MG63 (cell line): ENCODE measurements at regions not wholly inside any gene's neighbourhood (a gene's known extent, or its start where the extent isn't known, plus 50 kb on each side); places are given as distances from the start of the nearest gene placed in this dataset.

Source experiments
- DNase-seq: peaks from one replicate; pipeline ENCODE4 v3.0.0-alpha.2; 2020
- H3K27me3 ChIP-seq: fragments of 250-450 bp; sonication (Bioruptor Pico); 2 replicates; pipeline ENCODE4 v1.5.1; 2020; ENCODE audit warnings: mild to moderate bottlenecking, moderate library complexity
- H3K36me3 ChIP-seq: fragments of 250-450 bp; sonication (Bioruptor Pico); 2 replicates; pipeline ENCODE4 v1.5.1; 2020; ENCODE audit warnings: mild to moderate bottlenecking, moderate library complexity
- H3K4me3 ChIP-seq: fragments of 250-450 bp; sonication (Bioruptor Pico); 2 replicates; pipeline ENCODE4 v1.5.1; 2020; ENCODE audit warnings: mild to moderate bottlenecking, moderate library complexity
- H3K9me3 ChIP-seq: fragments of 250-450 bp; sonication (Bioruptor Pico); 2 replicates; pipeline ENCODE4 v1.5.1; 2020; ENCODE audit warnings: mild to moderate bottlenecking, moderate library complexity

DNA sequence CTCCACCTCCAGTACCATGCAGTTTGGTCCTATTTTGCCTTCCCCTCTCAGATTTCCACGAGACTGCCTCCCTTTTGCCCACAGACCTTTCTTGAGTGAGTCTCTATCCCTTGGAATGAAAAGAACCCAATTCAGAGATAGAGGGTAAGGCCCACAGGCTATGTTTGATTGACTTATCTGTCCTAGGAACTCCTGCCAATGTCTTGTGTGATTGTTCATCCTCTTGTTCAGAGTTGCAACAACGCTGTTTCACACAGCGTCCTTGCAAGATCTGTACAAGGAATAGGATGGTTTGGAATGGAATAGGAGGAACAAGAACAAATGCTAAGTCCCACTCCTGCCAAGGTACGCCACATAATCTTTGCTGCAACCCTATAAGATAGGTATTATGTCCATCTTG lies 142.2 kb upstream of the ABCA1 start:
- Histone ChIP-seq H3K36me3 (no peaks in the 10 kb centered on the region), H3K9me3 (peaks cover 6% of the 10 kb centered on the region; the same call in 1 of the 2 replicates), H3K27me3 (no peaks in the 10 kb centered on the region), H3K4me3 (no peak overlapping the region)
- no peak for DNase-seq

- no peaks in the 10 kb centered on the region for H3K36me3 ChIP-seq
- H3K27me3 ChIP-seq, result no peaks in the 10 kb centered on the region
- peaks cover 6% of the 10 kb centered on the region; the same call in 1 of the 2 replicates for H3K9me3 ChIP-seq
- no peak for DNase-seq
- no peak overlapping the region for H3K4me3 ChIP-seq
These were observed 144.5 kb upstream of the ABCA1 start for GRCh38 chr9:105072476-105072875.

DNA sequence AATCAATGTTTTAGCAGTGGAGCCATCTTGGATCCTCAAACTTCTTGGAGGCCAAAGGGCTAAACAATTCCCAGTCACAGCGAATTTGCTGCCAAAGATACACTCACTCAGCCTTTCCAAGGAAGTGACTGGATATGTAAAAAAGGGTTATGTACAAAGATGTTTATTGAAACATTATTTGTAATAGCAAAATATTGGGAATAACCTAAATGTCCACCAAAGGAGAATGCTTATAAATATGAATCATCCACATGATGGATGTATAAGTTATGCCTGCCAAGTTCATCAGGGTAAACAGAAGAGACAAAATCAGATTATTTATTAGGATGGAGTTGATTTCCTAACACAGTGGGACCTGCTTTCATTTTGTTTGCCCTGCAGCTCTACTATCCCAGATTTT lies 145.2 kb upstream of the ABCA1 start:
- DNase-seq, result peak; percentile 71
- H3K27me3 ChIP-seq, result no peaks in the 10 kb centered on the region
- peaks cover 1% of the 10 kb centered on the region; the same call in 1 of the 2 replicates for H3K9me3 ChIP-seq
- H3K36me3 ChIP-seq, result no peaks in the 10 kb centered on the region
- no peak overlapping the region for H3K4me3 ChIP-seq

- H3K36me3 ChIP-seq, result no peaks in the 10 kb centered on the region
- H3K9me3 ChIP-seq, result no peaks in the 10 kb centered on the region
- DNase-seq, result no peak
- H3K4me3 ChIP-seq, result no peak overlapping the region
- H3K27me3 ChIP-seq, result no peaks in the 10 kb centered on the region
These were observed 146.5 kb upstream of the ABCA1 start for GRCh38 chr9:105074491-105074890.

DNA sequence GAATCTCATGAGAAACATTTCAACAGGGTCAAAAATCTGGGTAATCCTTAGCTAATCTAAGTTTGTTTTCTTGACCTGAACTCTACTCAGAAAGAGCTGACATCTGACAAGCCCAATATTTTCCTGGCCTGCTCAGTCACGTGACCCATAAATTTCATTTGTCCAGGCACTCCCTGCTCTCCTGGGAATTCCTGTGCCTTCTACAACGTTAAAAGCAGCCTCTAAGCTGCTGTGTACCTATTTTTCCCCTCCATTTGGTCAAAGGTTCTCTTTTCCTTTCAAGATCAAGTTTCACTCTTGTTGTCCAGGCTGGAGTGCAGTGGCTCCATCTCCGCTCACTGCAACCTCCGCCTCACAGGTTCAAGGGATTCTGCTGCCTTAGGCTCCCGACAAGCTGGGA lies 148.8 kb upstream of the ABCA1 start:
- no peak for DNase-seq
- Histone ChIP-seq H3K4me3 (no peak overlapping the region), H3K27me3 (no peaks in the 10 kb centered on the region), H3K9me3 (no peaks in the 10 kb centered on the region), H3K36me3 (no peaks in the 10 kb centered on the region)

- Histone ChIP-seq H3K27me3 (no peaks in the 10 kb centered on the region), H3K9me3 (no peaks in the 10 kb centered on the region), H3K36me3 (no peaks in the 10 kb centered on the region), H3K4me3 (no peak overlapping the region)
- no peak for DNase-seq
These were observed 151.5 kb upstream of the ABCA1 start for GRCh38 chr9:105079457-105079856.

- Histone ChIP-seq H3K9me3 (no peaks in the 10 kb centered on the region), H3K4me3 (no peak overlapping the region), H3K36me3 (no peaks in the 10 kb centered on the region), H3K27me3 (no peaks in the 10 kb centered on the region)
- no peak for DNase-seq
These were observed 154.9 kb upstream of the ABCA1 start for GRCh38 chr9:105082843-105083242.

DNA sequence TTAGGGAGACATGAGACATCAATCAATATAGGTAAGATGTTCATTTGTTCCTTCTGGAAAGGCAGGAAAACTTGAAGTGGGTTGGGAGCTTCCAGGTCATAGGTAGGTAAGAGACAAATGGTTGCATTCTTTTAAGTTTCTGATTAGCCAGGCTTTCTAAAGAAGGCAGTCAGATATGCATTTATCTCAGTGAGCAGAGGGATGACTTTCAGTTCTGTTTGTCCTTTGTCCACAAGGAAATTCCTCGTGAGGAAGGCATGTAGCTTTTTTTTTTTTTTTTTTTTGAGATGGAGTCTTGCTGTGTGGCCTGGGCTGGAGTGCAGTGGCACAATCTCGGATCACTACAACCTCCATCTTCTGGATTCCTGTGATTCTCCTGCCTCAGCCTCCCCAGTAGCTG lies 155.3 kb upstream of the ABCA1 start:
- Histone ChIP-seq H3K36me3 (no peaks in the 10 kb centered on the region), H3K9me3 (no peaks in the 10 kb centered on the region), H3K4me3 (no peak overlapping the region), H3K27me3 (no peaks in the 10 kb centered on the region)
- no peak for DNase-seq

GRCh38 chr9:105087910-105088898 lies 156.2 kb upstream of the SLC44A1 start:
- Histone ChIP-seq H3K27me3 (no peaks in the 10 kb centered on the region), H3K9me3 (no peaks in the 10 kb centered on the region), H3K4me3 (no peak overlapping the region), H3K36me3 (no peaks in the 10 kb centered on the region)
- no peak for DNase-seq

GRCh38 chr9:105089874-105090273 lies 154.6 kb upstream of the SLC44A1 start:
- H3K9me3 ChIP-seq, result no peaks in the 10 kb centered on the region
- H3K4me3 ChIP-seq, result no peak overlapping the region
- no peak for DNase-seq
- no peaks in the 10 kb centered on the region for H3K36me3 ChIP-seq
- no peaks in the 10 kb centered on the region for H3K27me3 ChIP-seq

DNA sequence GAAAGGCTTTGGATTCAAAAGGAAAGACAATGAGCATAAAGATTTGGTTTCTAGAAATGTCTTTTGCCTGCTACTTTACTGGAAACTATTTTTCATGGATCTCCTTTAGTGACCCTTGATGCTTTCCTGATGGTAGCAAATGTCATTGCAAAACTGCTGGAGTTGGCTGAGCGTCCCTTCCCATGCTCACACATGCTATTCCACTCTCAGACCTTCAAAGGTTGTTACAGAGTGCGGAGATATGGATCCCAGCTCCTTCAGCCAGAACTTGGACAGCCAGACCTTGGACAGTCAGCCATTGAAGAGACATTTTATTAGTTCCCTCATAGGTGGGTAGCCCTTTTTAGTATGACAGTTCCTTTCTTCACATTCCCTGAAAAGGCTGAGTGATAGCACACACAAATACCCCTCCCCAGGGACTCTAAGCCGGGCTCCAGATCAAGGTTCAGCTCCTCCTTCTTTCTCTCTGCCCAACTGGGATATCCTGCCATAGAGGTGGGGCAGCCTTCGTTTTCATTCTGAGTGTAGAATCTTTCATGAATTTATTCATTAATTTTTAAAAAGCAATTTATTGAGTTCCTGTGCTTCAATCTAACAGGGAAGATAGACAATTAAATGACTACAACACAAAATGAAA lies 153.3 kb upstream of the SLC44A1 start:
- DNase-seq, result no peak
- Histone ChIP-seq H3K27me3 (no peaks in the 10 kb centered on the region), H3K36me3 (no peaks in the 10 kb centered on the region), H3K4me3 (no peak overlapping the region), H3K9me3 (no peaks in the 10 kb centered on the region)

- Histone ChIP-seq H3K27me3 (no peaks in the 10 kb centered on the region), H3K4me3 (no peak overlapping the region), H3K9me3 (no peaks in the 10 kb centered on the region), H3K36me3 (no peaks in the 10 kb centered on the region)
- DNase-seq, result no peak
These were observed 150.8 kb upstream of the SLC44A1 start for GRCh38 chr9:105093685-105094084.

DNA sequence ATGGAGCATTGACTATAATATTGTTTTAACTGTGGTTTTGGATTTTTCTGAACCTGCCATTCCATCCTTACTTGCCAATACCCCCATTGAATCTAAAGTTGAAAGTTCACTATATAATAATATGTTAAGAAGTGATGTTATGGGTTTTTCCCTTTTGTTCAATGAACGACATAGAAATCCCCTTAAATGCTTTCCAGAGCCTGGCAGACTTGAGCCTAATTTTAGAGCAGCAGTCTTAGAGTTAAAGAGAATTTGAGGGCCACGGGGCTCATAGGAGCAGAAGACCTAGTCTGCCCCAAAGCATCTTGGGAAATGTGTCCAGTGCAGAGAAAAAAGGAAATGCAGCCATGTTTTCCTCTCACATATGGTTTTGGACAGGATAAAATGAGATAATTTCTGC lies 146.1 kb upstream of the SLC44A1 start:
- DNase-seq, result no peak
- H3K9me3 ChIP-seq, result no peaks in the 10 kb centered on the region
- H3K4me3 ChIP-seq, result no peak overlapping the region
- H3K36me3 ChIP-seq, result no peaks in the 10 kb centered on the region
- H3K27me3 ChIP-seq, result no peaks in the 10 kb centered on the region

- H3K36me3 ChIP-seq, result no peaks in the 10 kb centered on the region
- no peaks in the 10 kb centered on the region for H3K9me3 ChIP-seq
- no peaks in the 10 kb centered on the region for H3K27me3 ChIP-seq
- no peak for DNase-seq
- no peak overlapping the region for H3K4me3 ChIP-seq
These were observed 140.7 kb upstream of the SLC44A1 start for GRCh38 chr9:105103776-105104175.

GRCh38 chr9:105114318-105114717 lies 130.1 kb upstream of the SLC44A1 start:
- H3K4me3 ChIP-seq, result no peak overlapping the region
- DNase-seq, result no peak
- H3K9me3 ChIP-seq, result no peaks in the 10 kb centered on the region
- no peaks in the 10 kb centered on the region for H3K27me3 ChIP-seq
- H3K36me3 ChIP-seq, result no peaks in the 10 kb centered on the region

DNA sequence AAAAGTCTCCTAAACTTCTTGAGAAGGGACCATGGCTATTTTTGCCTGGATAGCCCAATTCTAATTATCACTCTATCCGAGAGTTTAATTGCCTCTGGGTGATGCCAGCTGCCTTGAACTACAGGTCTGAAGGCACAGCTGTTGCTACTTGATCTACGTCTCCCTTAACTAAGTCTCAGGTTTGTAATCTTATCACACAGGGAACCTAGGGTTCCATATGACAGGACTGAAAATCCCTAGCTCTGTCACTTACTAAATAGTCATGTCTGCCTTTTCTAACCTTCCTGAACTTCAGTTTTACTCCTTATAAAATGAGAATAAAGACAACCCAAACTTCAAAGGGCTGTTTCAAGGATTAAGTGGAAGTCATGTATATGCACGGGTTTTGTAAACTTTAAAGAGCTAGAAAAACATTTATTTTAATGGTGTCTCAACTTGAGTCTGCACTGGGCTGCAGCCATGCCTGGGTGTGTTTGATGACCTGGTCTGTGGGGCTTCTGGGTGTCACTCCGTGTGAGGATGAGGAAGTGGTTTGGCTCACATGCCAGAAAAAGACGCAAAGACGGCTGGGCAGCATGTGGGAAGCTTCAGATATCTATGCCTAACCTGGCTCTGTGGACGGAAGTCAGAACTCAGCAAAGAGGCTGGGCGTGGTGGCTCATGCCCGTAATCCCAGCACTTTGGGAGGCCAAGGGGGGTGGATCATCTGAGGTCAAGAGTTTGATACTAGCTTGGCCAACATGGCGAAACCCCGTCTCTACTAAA lies 129.3 kb upstream of the SLC44A1 start:
- H3K36me3 ChIP-seq, result no peaks in the 10 kb centered on the region
- no peaks in the 10 kb centered on the region for H3K27me3 ChIP-seq
- H3K9me3 ChIP-seq, result no peaks in the 10 kb centered on the region
- DNase-seq, result no peak
- no peak overlapping the region for H3K4me3 ChIP-seq
